Stimulated activated CD8-positive, alpha-beta memory T cell treated with anti-CD3 and anti-CD28 coated beads, Interleukin-7, amount 100 ng/mL, for 48 hours (primary cell): ENCODE measurements at regions not wholly inside any gene's neighbourhood (a gene's known extent, or its start where the extent isn't known, plus 50 kb on each side); places are given as distances from the start of the nearest gene placed in this dataset.
"Not testable (repeated sequence)": the region's sequence is repeated elsewhere in the genome, so short reads cannot be mapped to it uniquely, and the experiment has no call there.

Experiments used
- DNase-seq, 2 donors: peaks; one replicate each; pipeline ENCODE4 v3.0.0-alpha.2; 2020; ENCODE audit warnings: low read depth in 1 of 2; ENCODE audit errors: extremely low read depth in 1 of 2

DNA sequence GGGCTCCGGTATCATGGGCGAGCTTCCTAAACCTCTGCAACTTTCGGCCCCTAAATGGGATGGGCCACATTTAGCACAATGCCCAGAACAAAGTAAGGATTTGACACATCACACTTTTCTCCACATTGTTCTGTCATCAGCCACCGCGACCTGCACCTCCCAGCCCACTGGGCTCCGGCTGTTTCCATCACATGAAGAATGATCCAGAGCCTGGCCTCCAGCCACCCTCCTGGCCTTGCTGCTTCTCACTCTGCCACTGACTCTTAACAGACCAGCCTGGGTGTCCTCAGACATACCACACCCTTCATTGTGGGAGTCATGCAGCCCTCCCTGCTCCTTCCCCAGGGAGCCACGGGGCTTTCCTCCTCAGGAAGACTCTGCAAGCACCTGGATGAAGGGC is 113.7 kb downstream of the IGLL1 start:
- no peak for DNase-seq

DNA sequence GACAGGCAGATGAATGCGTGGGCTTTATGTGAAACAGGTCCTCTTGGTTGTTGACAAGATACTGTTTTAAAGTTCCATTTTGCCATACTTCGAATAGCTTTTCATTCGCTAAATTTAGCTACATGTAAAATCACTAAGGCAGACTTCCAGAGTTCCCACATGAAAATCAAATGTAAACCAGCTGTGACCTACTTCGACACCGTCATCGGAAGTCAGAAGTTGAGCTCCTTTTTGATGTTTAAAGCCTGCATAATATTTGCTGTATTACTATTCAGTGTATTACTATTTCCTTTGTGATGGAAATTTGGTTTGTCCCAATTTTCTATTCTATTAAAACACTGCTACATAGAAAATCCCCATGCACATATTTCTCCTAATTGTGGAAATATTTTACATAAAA is 115.3 kb downstream of the IGLL1 start:
- not testable (repeated sequence) for DNase-seq

DNA sequence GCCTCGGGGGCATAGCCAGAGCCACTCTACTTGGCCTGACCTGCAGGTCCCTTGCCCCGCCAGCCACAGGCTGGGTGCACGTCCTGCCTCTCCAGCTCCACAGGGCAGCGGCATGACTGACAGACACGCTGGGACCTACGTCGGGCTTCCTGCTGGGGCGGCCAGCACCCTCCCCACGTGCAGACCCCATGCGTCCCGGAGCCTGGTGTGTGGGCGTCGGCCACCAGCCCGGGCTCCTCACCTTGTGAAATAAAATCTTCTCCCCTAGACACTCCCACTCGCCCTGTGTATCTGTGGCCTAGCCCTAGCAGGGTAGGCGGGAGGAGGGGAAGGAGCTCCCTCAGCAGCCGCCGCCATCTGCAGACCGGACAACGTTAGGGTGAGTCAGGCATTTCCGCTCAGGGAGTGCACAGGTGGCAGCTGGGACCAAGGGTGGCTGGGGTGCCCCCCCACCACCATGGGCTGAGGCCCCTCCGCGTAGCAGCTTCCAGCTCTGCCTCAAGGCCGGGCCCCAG is 119.5 kb downstream of the IGLL1 start:
- DNase-seq, result not testable (repeated sequence)

DNA sequence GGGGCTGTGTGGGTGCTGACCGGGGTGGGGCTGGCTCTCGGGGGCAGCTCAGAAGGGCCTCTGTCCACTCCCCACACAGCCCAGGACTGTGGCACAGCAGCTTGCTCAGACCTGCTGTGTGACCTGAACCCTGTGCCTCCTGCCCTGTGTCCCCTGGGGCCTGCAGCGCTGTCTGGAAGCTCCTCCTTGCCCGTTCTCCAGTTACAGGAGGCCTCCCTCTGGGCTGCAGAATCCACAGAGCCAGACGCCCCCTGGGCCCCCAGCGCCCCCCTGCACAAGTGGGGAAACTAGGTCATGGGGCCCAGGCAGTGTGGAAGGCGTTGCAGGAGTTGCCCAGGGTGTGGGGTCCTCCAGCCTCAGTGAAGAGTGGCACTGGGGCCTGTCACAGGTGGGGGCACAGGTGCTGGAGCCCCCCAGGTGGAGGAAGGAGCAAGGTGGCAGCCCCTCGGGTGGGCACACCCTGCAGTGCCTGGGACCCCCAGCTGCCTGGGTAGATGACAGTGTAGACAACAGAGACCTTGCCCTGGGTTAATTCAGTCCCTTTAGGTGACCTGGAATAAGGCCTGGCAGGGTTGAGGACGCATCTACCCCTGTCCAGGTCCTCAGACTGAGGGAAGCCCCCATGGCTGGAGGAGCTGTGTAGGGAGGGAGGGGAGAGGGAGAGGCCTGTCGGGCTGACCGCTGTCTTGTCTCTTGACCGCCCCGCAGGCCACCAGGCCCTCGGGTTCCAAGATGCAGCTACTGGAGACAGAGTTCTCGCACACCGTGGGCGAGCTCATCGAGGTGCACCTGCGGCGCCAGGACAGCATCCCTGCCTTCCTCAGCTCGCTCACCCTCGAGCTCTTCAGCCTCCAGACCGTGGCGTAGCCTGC is 120.2 kb downstream of the IGLL1 start:
- not testable (repeated sequence) for DNase-seq

DNA sequence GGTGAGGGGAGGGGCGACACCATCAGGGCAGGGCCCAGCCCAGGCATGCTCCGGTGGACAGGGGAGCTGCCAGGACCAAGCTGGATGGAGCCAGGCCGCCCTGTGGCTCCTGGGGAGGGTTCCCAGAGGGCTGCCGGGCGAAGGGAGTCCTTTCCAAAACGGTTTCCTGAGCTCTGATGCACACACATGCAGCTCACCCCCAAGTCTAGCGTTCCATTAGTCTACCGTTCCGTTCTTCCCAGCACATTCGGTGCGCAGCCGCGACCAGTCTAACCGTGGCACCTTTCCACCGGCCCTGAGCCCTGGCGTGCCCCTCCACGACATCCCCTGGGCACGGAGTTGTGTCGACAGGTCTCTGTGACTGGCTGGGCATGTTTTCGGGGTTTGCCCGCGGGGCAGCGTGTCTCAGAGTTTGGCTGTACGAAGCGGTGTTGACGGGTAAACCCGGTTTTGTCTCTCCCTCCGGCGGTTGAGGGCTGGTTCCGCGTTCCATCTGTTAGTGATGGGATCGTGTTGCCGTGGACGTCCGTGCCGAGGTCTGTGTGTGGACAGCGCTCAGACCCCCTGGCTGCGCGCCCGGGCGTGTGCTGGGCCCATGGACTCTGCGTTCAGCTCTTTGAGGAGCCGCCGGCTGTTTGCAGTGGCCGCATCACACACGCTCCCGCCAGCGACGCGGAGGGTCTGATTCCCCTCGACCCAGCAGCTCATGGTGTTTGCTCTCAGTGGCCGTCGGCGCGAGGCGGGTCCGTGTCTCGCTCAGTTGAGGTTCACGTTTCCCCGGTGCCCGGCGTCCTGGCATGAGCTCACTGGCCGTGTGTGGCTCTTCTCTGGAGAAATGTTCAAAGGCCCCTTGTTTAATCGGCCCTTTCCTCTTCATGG is 121.2 kb downstream of the IGLL1 start:
- DNase-seq, result no peak

DNA sequence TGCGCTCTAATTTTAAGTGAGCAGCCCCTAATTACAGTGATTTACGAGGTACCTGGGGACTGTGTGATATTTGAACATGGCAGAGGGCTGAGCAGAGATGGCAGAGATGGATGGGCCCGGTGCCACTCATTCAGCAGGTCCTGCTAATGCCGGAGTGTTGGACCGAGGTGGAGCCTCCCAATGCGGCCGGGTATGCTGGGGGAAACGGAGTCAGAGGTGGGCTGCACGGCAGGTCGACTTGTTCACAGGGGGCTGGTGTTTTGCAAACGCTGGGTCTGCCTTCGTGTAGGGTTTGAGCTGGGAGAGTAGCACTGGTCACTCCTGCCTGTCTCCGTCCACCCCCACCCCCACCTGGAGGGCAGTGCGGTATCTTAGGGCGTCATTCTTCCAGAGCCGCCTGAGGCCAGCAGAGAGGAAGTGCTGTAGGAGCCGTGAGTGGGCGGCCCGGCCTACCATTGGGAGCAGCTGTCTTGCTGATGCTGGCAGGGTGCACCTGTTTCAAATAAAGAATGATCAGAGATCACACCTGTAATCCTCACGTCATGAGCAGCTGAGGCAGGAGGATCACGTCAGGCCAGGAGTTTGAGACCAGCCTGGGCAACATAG is 122.6 kb downstream of the IGLL1 start:
- no peak for DNase-seq

DNA sequence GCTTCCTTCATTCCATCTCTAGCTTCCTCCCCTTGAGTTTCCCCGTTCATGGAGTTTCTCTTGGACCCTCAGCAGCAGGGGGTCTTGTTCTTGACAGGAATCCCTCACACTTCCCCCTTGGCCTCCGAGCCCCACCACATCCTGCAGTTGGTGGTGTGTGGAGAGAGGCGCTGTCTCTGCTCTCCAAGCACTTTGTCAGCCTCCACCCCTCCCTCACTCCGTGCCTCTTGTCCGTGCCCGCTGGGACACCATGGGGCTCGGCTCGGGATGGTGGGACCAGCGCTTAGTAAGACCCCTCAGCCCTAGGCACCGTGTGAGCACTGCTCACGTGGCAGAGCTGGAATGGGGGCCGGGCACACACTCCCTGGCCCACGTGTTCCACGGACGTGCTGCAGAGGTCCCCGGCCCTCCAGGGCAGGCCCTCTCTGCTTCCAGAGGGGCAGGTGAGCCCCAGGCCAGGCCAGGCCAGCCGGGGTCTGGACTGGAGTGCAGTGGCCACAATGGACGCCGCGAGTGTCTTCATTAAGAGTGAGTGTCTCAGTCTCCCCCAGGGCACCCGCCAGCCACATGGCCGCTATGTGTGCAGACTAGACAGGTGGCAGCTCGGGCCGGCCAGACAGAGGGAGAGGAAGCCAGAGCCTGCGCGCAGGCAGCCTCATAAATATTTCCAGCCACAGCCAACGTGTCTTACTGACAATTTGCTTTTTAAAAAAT is 123.3 kb downstream of the IGLL1 start:
- not testable (repeated sequence) for DNase-seq

DNA sequence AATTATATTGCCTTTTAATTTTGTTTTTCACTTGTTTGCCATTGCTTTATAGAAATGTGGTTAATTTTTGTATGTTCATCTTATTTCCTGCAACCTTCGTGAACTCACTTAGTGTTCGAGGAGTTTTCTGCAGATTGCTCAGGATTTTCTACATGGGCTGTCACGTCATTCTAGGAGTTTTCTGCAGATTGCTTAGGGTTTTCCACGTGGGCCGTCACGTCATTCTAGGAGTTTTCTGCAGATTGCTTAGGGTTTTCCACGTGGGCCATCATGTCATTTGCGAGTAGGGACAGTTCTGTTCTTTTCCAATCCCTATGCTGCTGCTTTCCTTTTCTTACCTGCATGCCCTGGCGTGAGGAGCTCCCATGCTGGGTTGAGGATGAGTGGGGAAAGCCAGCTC is 125.7 kb downstream of the IGLL1 start:
- DNase-seq, result not testable (repeated sequence)

DNA sequence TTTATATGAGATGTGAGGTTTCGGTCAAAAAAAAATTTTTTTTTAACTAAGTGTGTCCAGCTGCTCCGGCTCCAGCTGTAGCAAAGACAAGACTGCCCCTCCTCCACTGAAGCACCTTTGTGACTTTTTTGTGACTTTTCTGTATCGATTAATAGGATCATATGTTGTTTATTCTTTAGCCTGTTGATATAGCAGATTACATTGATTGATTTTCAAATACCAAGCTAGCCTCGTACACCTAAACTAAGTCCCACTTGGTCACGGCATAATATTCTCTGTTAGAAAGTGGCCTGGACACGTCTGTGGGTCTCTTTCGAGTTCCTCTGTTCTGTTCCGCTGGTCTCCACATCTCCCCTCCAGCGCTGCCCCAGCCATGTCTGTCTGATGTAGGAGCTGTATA is 126.8 kb downstream of the IGLL1 start:
- DNase-seq, result no peak

DNA sequence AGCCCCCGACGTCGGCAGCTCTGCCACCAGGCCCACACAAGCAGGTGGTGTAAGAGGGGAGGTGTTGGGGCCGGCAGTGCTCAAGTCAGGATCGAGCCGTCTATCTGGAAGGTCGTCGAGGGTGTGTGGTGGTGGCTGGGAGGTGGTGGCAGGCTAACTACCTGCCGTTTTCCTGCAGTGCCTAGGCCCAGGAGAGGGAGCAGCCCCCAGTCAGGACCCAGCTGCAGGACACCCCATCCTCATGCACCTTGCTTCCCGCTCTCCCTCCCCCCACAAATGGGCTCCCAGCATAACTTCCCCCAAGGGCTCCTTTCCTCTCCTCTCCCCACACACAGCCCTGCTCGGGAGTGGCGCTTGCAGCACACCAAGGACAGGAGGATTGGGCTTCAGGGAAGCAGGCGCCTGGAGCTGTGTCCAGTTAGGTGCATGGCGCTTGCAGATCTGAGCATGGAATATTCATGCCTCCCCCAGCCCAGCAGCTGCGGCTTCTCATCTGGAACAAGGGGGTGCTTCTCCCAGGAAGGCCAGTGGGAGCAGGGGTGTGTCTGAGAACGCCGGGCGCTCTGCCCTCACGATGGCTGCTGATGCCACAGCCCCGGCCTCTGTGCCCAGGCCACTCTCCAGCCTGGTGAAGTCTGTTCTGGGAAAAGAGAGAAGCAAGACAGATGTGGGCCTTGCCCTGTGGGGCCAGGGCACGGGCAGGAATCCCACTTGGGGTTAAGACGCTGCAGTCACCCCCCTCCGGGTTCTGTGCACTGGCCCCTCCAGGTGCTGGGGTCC is 127.7 kb downstream of the IGLL1 start:
- DNase-seq, result no peak

DNA sequence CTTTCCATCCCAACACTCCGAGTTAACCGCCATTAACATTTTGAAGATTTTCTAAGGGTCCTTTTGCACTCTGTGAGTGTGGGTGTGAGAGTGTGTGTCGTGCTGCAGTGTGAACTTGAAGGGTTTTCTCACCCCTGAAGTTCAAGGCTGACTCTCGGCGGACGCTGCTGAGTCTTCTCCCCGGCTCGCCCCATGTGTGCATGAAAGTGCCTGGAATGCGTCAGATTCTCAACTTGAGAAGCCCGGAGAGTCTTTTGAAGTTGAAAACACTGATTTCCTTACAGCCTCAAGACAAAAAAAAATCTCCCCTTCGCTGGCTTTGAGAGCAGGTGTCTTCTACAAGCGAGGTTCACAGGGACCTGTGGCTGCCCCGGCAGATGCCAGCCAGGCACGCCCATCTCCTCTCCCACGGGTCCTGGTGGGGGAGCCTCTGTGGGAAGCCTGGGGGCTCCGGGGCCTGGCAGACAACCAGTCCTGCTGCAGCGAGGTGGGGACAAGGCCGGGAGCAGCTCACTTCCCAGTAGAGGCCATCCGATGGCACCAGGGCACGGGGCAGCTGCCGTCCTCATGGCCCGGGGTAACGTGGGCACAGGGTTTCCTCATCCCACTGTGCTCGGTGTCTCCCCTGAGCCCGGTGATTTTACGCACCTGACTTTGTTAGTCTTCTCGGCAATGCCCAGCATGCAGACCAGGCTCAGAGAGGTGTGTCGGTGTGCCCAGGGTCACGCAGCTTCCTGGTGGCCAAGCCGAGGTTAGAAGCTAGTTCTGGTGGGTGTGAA is 128.4 kb downstream of the IGLL1 start:
- DNase-seq, result not testable (repeated sequence)

DNA sequence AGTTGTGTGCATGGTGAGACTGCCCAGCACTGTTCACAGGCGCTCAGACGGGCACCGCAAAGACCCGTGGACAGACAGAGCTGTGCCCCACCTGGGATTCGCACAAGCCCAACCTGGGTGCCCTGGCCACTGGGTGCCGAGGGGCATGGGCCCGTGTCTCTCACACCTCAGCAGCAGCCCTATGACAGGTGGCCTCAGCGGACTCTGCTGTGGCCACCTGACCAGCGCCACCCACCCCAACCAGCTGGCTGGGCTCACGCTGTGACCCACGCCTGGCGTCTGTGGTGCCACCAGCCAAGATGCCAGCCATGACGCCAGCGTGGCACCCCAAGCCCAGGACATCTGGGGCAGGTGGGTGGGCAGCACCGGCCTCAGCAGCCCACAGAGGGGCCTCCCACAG is 129.3 kb downstream of the IGLL1 start:
- DNase-seq, result not testable (repeated sequence)

DNA sequence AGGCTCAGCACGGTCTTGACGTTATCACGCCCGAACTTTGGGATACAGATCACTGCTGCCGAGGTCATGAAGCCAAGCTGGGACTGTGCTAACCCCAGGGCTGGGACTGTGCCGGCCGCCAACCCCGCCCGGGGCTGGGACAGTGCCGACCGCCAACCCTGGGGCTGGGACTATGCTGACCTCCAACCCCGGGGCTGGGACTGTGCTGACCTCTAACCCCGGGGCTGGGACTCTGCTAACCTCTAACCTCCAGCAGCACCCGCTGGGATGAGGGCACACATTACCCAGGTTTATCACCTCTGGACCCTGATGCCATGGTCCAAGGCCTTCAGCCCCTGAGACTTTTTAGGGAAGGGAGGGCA is 129.7 kb downstream of the IGLL1 start:
- no peak for DNase-seq

DNA sequence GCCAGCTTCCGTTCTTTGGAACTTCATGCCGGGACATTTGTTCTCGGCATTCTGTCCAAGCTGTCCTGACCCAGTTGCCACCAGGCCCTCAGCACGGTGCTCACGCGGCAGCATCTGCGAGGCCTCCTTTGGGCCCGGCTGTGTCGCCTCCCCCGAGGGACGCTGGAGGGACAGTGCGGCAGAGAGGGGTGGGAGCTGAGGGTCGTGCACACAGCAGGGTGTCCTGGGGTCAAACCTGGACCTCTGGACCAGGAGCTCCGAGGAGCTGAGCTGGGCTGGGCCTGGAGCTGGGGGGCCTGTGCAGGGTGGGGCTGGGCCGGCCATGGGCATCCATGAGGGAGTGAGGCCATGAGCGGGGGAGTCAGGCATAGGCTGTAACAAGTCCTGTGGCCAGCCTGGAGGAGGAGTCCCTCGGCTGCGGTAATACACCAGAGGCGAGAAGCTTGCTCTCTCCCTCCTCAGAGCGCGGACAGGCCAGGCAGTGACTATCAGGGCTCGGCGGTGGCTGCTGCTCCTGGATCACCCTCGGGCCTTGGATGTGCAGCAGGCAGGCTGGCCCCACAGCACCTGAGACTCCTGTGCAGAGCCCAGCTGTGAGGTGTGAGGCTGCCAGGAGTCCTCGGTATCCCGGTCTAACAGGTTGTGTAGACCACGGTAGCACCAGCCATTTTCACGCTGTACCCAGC is 130.2 kb downstream of the IGLL1 start:
- DNase-seq, result not testable (repeated sequence)

DNA sequence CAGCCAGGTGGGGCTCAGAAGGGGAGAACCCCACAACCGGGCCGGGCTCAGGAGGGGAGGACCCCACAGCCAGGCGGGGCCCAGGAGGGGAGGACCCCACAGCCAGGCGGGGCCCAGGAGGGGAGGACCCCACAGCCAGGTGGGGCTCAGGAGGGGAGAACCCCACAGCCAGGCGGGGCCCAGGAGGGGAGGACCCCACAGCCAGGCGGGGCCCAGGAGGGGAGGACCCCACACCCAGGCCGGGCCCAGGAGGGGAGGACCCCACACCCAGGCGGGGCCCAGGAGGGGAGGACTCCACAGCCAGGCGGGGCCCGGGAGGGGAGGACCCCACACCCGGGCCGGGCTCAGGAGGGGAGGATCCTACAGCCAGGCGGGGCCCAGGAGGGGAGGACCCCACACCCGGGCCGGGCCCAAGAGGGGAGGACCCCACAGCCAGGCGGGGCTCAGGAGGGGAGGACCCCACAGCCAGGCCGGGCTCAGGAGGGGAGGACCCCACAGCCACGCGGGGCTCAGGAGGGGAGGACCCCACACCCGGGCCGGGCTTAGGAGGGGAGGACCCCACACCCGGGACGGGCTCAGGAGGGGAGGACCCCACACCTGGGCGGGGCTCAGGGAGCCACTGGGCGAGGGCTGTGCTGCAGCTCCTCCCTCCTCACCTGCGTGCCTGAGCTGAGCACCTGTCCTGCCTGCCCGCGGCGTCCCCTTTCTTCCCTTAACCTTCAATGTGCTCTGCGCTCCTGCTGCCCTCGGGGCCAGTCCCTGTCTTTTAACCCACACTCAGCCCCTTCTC is 131.4 kb downstream of the IGLL1 start:
- DNase-seq, result not testable (repeated sequence)

DNA sequence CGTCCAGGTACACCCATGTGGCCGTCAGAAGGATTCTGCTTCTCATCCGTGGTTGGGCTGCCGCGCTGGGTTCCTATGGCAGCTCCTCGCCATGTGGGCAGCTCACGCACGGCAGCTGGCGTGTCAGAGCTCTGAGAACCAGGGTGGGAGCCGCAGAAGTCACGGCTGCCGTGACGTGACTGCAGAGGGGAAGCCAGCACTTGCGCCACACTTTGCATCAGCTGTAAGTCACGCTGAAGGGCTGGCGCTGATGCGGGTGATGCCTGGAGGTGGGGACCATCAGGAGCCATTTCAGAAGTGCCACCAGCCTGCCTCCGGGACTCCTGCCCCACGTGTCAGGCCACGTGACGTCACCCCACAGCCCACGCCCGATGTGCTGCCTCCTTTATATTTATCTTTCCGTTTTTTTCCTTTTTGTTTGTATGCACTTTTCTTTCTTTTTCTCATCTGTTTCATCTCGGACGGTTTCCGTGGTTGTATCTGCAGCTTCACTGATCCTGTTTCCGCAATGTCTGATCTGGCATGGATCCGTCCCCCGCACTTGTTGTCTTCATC is 133.2 kb downstream of the IGLL1 start:
- no peak for DNase-seq

DNA sequence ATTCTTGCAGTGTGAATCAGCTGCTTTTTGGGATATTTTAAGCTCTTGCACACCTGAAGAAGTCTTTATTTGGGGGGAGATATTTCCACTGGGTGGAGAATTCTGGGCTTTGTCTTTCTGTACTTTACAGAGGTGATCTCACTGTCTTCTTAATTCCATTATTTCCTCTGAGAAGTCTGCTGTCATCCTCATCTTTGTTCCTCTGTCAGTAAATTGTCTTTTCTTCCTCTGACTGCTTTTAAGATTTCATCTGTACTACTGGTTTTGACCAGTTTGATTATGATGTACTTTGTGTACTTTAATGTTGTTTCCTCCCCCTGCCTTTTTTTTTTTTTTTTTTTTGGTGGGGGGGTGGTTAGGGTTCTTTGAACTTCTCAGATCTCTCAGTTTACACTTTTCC is 133.9 kb downstream of the IGLL1 start:
- DNase-seq, result not testable (repeated sequence)
